GM12864 (cell line): ENCODE measurements at regions not wholly inside any gene's neighbourhood (a gene's known extent, or its start where the extent isn't known, plus 50 kb on each side); places are given as distances from the start of the nearest gene placed in this dataset.
"Not testable (repeated sequence)": the region's sequence is repeated elsewhere in the genome, so short reads cannot be mapped to it uniquely, and the experiment has no call there.

Experiments used
- DNase-seq: peaks from one replicate; pipeline ENCODE4 v3.0.0-alpha.2; 2011; ENCODE audit warnings: low read depth
- H3K4me3 ChIP-seq: 2 replicates; pipeline ENCODE4 v1.5.1; 2011; ENCODE audit warnings: mild to moderate bottlenecking, low read depth, low read length, control low read depth
- CTCF ChIP-seq: IDR thresholded peaks from 2 replicates; pipeline ENCODE4 v1.5.1; 2011; ENCODE audit warnings: low read depth, mild to moderate bottlenecking, moderate library complexity, low read length, control low read depth, inconsistent platforms; ENCODE audit errors: missing control alignments

GRCh38 chr2:66189553-66189952 is 245.4 kb upstream of the MEIS1 start:
- TF ChIP-seq CTCF, result no peak
- no peak overlapping the region for H3K4me3 ChIP-seq
- no peak for DNase-seq

- no peak for TF ChIP-seq CTCF
- H3K4me3 ChIP-seq, result no peak overlapping the region
- DNase-seq, result no peak
These were observed 248.4 kb upstream of the MEIS1 start for GRCh38 chr2:66186537-66186936.

- no peak overlapping the region for H3K4me3 ChIP-seq
- no peak for TF ChIP-seq CTCF
- no peak for DNase-seq
These were observed 249.3 kb upstream of the MEIS1 start for GRCh38 chr2:66185497-66186054.

GRCh38 chr2:66177128-66177796 is 257.7 kb upstream of the MEIS1 start:
- not testable (repeated sequence) for DNase-seq, H3K4me3 ChIP-seq

GRCh38 chr2:66174491-66174890 is 260.4 kb upstream of the MEIS1 start:
- no peak for TF ChIP-seq CTCF
- no peak overlapping the region for H3K4me3 ChIP-seq
- no peak for DNase-seq

- no peak for DNase-seq
- no peak overlapping the region for H3K4me3 ChIP-seq
- TF ChIP-seq CTCF, result no peak
These were observed 261.3 kb upstream of the MEIS1 start for GRCh38 chr2:66173645-66174044.

- DNase-seq, result no peak
- TF ChIP-seq CTCF, result no peak
- no peak overlapping the region for H3K4me3 ChIP-seq
These were observed 263.4 kb upstream of the MEIS1 start for GRCh38 chr2:66171530-66171929.
